IPS-NIHi11 (cell line): ENCODE measurements at regions not wholly inside any gene's neighbourhood (a gene's known extent, or its start where the extent isn't known, plus 50 kb on each side); places are given as distances from the start of the nearest gene placed in this dataset.

ENCODE experiments used
- DNase-seq: peaks from one replicate; pipeline ENCODE4 v3.0.0; 2012; ENCODE audit warnings: mixed read lengths, low spot score

DNA sequence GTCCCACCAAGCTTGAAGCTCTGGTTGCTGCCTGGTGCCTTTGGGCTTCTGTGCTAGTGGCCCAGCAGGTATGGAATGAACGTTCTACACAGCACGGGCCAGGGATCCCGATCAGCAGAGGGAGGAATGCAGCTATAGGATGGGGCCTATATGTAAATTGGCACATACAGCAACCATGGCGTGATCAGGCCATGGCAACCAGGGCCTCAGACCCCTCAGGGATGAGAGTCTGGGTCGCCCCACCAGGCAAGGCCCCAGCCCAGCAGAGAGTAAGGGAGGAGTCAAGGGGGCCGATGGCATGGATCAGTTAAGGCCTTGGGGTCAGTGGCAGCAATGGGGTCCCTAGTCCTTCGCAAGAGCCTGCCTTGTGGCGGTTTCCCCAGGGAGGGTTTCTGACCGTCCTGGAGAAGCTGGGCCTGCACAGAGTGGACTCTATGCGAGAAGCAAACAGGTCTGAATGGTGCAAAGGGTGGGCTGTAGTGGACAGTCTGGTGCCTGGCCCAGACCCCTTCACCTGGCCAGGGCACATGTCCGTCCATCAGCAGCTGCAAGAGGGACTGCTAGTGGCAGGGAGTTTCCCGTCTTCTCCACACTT lies 98.2 kb upstream of the SLC22A11 start:
- DNase-seq, result no peak

DNA sequence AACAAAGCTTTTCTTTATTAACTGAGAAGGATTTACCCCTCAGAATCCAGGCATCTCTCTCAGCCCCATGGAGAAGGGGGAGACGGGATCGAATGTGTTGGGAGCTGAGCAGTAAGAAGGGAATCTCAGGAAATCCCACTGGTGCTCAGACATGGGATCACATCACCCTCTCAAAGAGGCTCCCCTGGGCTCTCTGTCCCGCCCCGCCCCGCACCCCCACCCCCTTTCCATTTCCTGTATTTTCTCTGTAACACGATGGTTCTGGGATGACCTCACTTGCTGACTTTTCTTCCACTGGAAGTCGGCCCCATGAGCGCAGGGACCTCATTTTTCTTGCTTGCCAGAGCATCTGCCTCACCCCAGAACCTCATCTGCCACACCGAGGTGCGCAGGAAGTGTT lies 96.7 kb upstream of the SLC22A11 start:
- DNase-seq, result peak; percentile 32

DNA sequence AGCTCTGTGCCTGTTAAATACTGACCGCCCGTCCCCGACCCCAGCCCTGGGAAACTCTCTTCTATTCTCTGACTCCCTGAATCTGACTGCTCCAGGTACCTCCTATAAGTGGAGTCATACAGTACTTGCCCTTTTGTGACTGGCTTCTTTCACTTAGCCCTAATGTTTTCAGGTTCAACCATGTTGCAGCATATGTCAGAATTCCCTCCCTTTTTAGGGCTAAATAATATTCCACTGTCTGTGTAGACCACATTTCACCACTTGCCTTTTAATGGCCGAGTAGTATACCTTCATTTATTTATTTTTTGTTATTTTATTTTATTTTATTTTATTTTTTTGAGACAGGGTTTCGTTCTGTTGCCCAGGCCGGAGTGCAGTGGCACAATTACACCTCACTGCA lies 96.1 kb upstream of the SLC22A11 start:
- no peak for DNase-seq

DNA sequence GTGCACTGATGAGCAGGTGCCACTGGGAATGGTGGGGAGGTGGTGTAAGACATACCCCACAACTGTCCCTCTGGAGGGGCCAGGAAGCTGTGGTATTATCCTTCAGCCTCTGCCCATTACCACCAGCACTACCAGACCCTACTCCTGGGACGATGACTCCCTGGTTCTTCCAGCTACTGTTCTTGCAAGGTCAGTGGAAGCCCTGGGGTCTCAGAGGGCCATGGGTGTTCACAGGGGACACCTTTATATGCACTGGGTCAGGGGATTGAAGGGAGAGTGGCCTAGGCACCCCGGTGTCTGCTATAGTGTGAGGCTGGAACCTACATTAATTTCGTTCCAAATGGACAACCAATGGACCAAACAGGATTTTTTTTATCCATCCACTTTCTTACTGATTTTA lies 94.7 kb upstream of the SLC22A11 start:
- no peak for DNase-seq

DNA sequence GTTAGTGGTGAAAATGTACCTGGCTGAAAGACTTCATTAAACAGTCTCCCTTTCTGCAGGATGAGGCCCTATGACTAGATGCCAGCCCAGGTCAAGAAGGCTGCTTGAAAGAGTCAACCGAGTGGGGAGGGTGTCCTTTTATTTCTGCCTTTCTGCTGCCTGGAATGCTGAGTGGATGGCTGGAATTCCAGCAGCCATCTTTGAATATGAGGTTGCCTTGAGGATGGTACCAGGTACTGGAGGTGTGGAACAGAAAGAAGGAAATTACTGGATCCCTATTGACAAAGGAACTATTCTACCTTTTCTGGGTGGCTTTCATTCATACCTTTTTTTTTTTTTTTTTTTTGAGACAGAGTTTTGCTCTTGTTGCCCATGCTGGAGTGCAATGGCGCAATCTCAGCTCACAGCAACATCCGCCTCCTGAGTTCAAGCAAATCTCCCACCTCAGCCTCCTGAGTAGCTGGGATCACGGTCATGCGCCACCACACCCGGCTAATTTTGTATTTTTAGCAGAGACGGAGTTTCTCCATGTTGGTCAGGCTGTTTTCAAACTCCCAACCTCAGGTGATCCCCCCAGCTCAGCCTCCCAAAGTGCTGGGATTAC lies 89.5 kb upstream of the SLC22A11 start:
- no peak for DNase-seq

DNA sequence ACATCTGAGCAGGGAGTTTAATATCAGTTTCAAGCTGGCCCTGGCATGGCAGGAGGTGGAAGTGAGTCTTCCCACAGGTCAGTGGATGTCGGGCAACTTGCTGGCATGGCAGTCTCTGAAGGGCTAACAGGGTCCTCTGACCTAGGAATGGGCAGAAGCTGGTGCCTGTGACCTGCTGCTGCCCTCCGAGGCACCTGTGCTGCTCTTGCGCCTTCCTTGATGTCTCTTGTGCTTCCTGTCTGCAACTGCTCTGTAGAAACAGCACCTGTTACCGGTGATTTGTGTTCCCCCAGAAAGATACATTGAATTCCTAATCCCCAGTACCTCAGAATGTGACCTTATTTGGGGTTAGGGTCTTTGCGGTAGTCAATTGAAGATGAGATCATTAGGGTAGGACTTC lies 86.5 kb upstream of the SLC22A11 start:
- DNase-seq, result no peak

DNA sequence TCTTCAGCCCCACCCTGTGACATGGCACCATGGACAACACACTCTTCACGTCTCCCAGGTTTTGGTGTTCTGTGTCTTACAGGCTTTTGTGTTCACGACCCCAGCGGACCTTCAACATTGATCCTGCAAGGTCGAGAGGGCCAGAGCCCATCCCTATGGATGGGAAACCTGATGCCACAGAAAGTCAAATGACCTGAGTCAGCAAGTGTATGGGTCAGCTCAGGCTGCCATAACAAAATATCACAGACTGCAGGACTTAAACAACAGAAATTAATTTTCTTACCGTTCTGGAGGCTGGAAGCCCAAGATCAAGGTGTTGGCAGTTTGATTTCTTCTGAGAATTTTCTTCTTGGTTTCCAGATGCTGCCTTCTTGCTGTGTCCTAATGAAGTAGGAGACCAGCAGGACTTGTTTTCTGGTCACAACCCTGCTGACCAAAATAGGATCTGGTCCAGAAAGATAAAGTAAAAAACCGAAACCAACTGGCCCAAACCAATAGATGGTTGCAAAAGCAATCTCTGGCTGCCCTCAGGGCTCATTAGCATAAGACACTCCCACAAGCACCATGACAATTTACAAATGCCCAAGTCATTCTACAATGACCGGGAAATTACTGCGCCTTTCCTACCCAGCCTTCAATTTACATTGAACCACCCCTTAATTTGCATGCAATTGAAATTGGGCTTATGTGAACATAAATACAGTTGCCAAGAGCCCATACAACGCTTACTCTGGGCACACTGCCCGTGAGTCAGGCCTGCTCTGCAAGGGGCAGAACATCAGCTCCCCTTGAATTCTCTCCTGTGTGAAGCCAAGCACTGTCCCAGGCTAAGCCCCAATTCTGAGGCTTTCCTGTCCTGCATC lies 82.9 kb upstream of the SLC22A11 start:
- DNase-seq, result no peak

DNA sequence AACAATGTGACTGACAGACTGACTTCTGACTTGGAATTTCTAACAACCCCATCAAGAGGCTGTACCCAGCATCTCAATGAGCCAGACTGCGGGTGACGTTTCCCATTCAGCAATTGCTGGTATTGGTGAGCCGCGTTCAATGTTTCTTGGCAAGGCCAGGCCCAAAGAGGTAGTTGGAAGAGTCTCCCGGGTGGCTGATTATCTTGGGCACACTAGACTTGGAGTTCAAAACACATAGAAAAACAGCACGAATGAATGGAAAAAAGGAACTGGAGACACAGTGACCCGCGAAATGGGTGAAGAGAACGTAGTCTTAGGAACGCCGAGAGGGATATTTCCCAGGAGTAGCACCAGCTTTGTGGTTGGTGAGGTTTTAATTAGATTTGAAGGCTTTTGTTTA lies 81.1 kb upstream of the SLC22A11 start:
- DNase-seq, result no peak

DNA sequence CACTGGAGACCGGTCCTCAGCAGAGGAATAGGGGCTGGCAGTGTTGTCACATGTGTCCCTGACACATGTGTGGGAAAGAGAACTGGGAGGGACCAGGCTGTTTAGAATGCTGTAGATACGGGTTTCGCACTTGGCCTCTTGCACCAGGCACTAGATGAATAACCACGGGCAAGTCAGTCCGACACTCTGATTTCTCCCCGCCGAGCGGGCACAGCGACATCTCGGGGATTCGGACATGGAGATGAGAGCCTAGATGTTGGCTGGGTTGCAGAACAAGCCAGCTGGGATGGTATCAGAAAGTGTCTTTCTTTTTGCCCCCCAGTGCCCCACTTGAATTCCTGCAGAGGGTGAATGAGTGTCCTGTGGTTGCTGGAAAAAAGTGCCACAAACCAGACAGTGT lies 80.6 kb upstream of the SLC22A11 start:
- no peak for DNase-seq

DNA sequence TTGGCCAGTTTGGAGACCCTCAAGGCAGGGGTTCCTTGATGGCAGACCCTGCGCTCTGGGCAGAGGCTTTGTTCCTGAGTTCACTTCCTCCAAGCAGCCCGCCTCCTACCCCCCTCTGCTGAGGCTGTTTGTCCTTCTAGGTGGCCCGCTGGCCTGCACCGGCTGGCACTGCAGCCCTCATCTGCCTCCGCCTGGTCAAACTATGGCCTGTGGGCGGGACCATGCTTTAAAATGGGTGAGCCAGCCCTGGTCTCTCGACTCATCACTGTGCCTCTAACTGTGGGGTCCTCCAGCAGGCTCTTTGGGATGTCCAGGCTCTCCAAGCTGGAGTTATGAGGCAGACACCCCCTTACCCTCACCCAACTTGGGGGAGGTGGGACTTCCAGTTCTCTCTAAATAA lies 78.9 kb upstream of the SLC22A11 start:
- DNase-seq, result no peak

DNA sequence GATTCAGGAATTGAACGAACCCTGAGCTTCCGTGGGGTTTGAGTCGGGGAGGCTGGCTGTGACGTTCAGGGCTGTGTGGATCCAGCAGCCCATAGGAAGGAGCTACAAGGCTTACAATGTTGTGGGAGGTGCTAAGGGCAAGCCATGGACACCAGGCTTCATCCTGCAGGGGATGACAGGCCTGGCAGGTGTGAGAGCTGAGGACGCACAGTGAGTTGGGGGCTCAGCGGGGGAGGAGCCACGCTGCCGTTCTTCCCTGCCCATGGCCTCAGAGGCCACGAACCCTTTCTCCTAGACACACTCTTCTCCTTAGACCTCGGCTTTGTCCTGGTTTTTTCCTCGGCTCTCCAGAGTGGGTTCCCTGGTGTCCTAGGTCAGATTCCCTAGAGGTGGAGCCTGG lies 78.1 kb upstream of the SLC22A11 start:
- DNase-seq, result peak; percentile 26

DNA sequence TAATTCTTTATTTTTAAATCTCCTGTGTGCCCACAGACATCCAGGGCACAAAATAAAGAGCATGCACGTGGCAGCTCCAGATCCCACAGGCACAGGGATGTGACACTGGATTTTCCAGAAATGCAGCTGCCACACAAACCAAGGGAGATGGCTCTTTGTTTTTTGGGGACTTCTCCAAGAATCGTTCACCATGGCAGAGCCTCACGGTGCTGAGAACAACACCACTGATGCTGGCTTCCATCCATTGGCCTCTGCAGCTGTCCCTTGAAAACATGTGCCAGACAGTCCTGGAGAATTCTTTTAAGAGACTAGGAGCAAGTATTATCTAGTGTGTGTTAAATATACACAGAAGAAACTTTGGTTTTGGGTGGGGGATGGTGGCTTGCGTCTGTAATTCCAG lies 73.2 kb upstream of the SLC22A11 start:
- DNase-seq, result no peak

DNA sequence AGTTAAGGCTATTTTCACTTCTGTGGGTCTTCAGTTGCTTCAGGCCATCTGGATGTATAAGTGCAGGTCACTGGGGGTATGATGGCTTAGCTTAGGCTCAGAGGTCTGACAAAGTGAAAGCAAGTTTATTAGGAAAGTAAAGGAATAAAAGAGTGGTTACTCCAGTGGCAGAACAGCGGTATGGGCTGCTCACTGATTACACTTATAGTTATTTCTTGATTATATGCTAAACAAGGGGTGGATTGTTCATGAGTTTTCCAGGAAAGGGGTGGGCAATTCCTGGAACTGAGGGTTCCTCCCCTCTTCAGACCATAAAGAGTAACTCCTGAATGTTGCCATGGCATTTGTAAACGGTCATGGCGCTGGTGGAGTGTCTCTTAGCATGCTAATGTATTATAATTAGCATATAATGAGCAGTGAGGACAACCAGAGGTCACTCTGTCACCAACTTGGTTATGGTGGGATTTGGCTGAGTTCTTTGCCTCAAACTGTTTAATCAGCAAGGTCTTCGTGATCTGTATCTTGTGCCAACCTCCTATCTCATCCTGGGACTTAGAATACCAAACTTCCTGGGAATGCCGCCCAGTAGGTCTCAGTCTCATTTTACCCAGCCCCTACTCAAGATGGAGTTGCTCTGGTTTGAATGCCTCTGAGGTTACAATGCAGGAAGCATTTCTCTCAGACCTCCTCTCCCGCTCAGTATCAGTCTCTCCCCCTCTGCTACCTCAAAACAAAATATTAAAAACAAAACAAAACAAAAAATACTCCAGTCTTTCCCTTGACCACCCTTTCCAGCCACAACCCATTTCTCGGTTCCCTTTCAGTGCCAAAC lies 71.3 kb upstream of the SLC22A11 start:
- DNase-seq, result no peak

DNA sequence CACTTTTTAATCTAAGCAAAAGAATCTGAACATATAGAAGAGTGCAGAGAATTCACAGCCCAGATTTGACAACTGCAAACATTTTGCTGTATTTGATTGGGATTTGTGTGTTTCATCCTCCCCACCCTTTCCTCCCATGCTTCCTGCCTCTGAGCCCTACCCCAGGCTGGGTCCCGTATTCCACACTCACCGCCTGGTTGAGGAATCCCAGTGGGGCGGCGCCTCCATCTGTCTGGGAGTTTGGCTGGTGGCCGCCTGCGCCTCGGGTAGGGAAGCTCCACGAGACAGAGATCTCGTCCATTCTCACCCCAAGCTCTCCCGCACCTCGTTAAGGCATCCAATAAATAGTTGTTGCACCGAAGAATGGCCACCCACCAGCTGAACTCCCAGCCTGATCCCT lies 70.7 kb upstream of the SLC22A11 start:
- DNase-seq, result no peak

DNA sequence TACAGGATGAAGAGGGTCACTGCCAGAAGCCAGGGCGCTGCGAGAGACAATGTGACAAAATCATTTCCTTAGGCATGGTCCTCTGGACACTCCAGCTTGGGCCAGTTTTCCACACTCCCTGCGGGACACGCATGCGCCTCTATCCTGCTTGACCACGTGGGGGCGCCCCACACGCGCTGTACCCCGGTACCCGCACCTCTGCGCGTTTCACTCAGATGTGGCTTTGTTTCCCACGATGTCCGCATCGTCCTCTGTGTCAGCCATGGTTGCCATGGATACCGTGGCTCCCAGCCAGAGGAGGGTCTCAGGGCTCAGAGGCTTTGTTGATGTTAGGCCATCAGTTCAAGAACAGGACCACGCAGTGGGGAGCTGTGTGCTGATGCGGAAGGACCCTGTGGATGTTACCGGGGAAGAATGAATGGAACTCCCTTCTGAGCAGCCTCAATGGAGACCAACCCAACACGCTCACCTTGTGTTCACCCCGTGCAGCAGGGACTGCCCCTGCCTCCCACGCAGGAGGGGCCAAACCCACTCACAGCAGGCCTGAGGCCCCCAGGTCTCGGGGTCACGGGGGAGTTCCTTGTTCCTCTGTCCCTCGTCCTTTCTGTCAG lies 65.8 kb upstream of the SLC22A11 start:
- peak; percentile 87 for DNase-seq

DNA sequence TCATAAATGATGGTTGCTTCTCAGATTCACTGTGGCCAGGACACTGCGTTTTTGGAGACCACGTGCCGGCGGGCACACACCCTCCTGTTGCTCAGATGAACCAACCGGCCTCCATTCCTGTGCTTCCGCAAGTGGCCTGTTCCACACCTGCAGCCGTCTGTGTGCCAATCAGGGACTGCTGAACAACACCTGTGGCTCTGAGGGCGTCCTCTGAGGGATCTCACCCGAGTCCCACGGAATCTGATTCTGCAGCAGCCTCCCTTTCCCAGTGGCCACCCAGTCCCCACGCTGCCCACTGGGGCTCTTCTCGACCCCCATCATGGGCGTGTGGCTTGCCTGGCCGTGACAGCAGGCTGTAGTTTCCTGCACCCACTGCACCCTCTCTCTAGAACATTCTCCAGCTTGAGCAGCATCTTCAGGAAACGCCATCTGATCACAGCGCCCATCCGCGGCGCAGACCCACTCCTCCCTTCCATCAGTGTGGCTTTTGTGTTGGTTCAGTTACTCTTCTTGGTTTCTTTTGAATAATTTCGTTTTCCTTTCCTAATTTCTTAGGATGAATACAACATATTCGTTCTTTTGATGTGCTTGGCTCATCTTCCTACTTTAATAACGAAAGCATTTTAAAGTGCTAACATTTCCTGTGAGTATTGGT lies 65.1 kb upstream of the SLC22A11 start:
- no peak for DNase-seq

DNA sequence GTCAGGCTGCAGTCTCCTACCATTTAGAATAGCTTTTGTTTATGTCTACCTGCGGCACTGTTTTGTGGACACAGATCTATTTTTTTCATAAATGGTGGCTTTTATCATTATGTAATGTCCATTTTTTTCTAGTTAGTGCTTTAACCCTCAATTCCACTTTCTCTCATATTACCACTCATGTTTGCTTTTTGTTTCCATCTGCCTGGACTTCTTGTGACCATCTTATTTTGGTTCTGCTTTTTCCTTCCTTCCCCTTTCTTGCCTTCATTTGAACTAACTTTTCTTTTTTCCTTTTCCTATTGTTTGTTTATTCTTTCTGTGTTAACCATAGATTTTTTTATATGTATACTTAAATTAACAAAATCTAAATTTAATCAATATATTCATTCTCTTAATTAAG lies 63.2 kb upstream of the SLC22A11 start:
- no peak for DNase-seq

DNA sequence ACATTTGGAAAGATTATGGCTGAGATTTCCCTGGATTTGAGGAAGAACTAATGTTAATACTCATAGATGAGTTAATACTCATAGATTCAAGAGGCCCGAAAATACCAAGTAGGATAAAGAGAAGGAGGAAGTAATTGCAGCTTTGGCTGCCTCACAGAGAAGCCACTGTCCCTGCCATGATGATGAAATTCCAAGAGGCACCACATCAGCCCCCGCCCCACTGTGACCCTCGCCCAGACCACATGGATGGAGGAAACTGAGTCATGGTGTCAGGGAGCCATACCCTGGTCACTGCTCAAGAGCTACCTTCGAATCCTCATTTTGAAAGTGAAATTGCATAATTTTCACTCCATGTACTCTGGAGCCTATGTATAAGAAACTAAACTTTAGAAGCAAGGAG lies 57.6 kb upstream of the SLC22A11 start:
- no peak for DNase-seq

DNA sequence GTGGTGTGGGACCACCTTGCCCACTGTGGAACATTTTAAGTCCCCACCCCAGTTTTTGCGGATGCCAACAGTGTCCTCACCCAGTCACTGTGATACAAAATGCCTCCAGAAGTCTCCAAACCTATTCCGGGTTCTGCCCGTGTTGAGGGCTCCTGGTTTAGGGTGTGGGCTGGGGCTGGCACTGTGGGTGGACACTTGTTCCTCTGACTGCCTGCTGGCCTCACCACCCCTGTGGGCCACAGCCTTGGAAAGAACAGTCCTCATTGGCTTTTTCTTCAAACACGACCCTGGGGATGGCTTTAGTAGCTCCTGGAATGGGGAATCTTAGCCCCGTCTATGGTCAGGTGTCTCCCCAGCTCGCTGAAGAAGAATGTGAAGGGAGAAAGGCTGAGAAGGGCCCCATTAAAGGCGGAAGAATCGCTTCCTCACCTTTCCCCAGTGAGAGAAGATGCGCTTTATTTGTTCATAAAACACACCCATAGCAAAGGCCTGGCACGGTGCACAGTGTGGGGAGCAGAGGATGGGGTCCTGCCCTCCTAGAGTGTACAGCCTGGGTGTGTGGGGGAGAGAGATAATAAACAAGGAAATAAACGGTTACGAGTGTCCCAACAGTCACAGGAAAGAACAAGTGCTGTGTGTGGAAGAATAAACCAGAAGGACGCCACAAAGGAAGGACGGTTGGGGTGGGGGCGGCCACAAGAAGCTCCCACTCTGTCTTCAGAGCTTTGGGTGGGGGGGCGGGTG lies 56.3 kb upstream of the SLC22A11 start:
- DNase-seq, result no peak

DNA sequence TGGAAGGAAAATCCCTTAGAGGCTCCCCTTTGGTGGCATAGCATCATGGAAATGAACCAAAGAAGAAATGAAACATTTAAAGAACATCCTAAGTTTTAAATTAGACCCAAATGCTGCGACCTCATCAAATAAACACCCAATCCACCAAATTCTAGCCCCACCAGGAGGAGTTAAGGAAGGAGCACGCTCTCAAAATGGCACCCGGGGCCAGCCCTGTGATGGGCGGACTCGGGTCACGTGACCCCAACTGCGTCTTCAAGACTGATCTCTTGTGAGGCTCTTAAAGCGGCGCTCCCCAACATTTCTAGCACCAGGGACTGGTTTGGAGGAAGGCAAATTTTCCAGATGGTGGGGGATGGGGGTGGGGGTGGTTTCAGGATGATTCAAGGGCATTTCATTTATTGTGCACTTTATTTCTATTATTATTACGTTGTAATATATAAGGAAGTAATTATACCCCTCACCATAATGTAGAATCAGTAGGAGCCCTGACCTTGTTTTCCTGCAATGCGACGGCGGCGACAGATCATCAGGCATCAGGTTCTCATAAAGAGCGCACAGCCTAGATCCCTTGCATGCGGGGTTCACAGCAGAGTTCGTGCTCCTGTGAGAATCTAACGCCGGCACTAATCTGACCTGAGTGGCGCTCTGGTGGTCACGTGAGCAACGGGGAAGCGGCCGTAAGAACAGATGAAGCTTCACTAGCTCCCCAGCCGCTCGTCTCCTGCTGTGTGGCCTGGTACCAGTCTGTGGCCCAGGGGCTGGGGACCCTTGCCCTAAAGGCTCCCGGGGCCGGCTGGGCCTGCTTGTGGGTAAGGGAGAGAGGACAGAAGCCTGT lies 55.3 kb upstream of the SLC22A11 start:
- no peak for DNase-seq
